GM12892 (cell line): ENCODE measurements at regions not wholly inside any gene's neighbourhood (a gene's known extent, or its start where the extent isn't known, plus 50 kb on each side); places are given as distances from the start of the nearest gene placed in this dataset.

Experiments
- POLR2A ChIP-seq: IDR thresholded peaks from 2 replicates; pipeline ENCODE4 v1.6.1; 2011; ENCODE audit warnings: low read depth, low read length, control low read depth
- POLR2AphosphoS5 ChIP-seq: IDR thresholded peaks from 2 replicates; pipeline ENCODE4 v1.6.1; 2011; ENCODE audit warnings: low read depth, low read length, control low read depth

DNA sequence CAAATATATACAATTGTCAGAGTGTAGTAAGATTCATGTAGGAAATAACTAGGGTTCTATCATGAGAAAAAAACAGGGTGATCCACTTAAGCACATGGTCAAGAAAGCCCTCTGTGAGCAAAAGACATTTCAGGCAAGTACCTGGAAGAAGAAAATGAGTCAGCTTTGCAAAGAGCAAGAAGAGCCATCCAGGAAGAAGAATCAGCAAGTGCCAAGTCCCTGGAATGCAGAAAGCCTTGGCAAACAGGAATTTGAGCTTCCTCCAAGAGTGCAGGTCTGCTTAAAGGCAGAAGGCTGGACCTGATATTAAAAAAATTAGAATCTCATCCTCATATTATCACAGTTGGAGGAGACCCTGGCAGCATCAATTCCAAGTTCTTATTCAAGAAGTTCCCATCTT lies 188.5 kb upstream of the CELF4 start:
- TF ChIP-seq POLR2AphosphoS5 (no peak), POLR2A (no peak)
